C4-2B (cell line): ENCODE measurements at regions not wholly inside any gene's neighbourhood (a gene's known extent, or its start where the extent isn't known, plus 50 kb on each side); places are given as distances from the start of the nearest gene placed in this dataset.

Source experiments
- H3K27ac ChIP-seq: fragments of 450-650 bp; 2 replicates; pipeline ENCODE4 v1.5.1; 2017
- ZFX ChIP-seq: fragments of 450-650 bp; IDR thresholded peaks from 2 replicates; pipeline ENCODE4 v1.6.1; 2017
- TF ChIP-seq, protein P1 (sequence below): fragments of 450-650 bp; conservative IDR thresholded peaks from 2 replicates; pipeline ENCODE4 v1.5.1; 2017; ENCODE audit warnings: mild to moderate bottlenecking

DNA sequence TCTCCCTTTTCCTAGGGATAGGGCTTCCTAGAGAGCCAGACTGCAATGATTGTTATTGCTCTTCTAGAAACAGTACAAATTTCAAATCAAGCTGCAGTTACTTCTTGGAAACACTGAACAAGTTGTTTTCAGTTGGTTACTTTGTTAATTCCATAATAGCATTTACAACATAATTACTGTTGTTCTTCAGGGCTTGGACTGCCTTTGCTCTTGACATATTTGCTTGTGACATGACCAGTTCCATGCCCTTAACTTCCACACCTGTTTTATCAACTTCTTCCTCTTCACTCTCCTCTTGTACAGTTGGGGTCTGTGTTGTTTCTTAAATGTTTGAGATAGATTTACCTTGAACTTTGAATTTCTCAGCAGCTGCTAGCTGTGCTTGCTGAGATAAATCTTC lies 104.4 kb downstream of the SEC23IP start:
- TF ChIP-seq ZFX, result no peak
- TF ChIP-seq, protein P1, sequence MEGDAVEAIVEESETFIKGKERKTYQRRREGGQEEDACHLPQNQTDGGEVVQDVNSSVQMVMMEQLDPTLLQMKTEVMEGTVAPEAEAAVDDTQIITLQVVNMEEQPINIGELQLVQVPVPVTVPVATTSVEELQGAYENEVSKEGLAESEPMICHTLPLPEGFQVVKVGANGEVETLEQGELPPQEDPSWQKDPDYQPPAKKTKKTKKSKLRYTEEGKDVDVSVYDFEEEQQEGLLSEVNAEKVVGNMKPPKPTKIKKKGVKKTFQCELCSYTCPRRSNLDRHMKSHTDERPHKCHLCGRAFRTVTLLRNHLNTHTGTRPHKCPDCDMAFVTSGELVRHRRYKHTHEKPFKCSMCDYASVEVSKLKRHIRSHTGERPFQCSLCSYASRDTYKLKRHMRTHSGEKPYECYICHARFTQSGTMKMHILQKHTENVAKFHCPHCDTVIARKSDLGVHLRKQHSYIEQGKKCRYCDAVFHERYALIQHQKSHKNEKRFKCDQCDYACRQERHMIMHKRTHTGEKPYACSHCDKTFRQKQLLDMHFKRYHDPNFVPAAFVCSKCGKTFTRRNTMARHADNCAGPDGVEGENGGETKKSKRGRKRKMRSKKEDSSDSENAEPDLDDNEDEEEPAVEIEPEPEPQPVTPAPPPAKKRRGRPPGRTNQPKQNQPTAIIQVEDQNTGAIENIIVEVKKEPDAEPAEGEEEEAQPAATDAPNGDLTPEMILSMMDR, result no peak

DNA sequence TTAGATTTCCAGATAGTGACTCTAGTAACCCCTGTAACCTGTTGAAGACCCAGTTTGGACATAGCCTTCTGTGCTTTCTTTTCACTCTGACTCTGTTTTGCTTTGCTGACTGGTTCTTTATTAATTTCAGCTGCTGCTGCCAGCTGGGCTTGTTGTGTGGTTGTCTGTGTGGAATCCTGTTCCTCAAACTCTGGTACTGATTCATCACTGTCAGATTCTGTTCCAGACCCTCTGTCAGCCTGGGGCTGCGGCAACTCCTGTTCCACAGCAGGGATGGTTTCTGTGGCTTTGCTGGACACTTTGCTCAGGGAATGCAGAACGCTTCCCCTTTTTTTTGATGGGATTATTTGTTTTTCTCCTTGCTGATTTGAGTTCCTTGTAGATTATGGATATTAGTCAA lies 104.9 kb downstream of the SEC23IP start:
- no peak for TF ChIP-seq ZFX
- TF ChIP-seq, protein P1, result no peak

More for the DNA sequence above, 104.4 kb downstream of the SEC23IP start:
- H3K27ac ChIP-seq, result no peak overlapping the region

DNA sequence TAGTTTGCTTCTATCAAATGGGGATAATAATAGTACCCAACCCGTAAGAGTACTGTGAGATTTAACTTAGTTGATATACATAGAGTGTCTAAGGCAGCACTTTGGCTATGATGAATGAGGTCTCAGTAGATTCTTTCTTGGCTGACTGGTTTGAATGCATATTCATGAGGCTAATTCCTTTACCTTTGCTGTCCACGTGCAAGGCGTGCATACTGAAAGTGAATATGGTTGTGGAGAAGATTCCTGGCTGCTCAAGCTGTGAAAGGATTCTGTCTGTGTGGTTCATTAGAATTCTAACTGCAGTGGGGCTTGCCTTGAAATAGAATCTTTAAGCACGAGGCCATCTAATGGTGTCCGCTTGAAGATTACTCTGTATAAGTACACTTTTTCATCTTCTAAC lies 110.3 kb downstream of the SEC23IP start:
- no peak overlapping the region for H3K27ac ChIP-seq
- TF ChIP-seq ZFX, result no peak

More for the DNA sequence above, 104.9 kb downstream of the SEC23IP start:
- no peak overlapping the region for H3K27ac ChIP-seq

DNA sequence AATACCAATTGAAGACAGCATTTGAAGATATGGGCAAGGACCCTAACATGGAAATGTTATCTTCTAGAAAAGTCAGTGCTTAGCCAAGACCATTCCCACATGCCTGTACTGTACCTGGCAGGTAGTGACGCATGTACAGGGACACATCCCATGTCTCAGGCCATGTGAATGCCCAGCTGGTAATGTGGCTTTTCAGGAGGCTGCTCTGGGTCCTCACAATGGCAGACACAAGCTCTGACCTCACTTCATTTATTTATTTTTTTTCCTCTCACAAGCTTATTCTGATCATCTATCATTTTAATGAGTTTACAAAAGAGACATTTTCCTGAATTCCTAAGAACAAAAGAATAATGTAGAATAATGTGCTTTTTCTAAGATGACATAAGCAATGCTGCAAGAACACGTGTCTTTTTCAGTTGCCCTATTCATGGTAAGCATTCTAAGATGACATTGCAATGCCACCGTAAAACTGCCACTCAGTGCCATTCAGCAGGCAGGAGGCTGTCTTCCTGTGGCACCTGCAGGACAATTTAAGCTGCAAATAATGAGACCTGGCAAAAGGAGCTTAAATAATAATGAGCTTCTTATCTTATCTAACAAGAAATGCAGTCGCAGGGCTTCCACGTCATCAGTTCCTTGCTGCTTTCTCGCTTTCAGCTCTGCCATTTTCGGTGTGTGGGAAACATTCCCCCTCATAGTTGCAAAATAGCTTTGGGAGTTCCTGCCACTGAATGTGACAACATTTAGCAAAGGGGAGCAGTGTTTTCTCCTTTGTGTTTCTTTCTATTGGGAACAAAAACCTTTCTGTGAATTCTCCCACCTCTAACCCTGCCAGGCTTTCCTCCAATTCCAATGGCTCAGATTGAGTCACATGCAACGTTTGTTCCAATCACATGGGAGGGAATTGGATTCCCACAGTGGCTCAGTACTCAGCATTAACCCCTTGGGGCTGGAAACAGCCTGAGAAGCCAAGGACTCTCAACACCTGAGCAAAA lies 113.0 kb downstream of the SEC23IP start:
- no peak overlapping the region for H3K27ac ChIP-seq
- no peak for TF ChIP-seq ZFX
- TF ChIP-seq, protein P1, result no peak

DNA sequence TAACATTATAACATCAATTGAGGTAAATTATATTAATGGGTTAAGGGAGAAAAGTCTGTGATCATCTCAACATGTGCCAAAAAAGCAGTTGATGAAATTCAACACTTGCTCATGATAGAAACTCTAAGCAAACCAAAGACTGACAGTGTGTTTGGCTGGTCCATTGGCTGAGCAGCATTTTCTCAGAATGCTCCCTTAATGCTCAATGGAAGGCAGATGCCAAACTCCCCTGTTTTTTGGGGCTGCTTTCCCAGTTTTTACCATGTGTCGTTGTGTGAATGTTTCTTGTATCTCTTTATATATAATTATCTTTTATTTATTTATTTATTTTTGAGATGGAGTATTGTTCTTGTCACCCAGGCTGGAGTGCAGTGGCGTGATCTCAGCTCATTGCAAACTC lies 114.7 kb downstream of the SEC23IP start:
- TF ChIP-seq, protein P1, result no peak
- TF ChIP-seq ZFX, result no peak
- no peak overlapping the region for H3K27ac ChIP-seq

DNA sequence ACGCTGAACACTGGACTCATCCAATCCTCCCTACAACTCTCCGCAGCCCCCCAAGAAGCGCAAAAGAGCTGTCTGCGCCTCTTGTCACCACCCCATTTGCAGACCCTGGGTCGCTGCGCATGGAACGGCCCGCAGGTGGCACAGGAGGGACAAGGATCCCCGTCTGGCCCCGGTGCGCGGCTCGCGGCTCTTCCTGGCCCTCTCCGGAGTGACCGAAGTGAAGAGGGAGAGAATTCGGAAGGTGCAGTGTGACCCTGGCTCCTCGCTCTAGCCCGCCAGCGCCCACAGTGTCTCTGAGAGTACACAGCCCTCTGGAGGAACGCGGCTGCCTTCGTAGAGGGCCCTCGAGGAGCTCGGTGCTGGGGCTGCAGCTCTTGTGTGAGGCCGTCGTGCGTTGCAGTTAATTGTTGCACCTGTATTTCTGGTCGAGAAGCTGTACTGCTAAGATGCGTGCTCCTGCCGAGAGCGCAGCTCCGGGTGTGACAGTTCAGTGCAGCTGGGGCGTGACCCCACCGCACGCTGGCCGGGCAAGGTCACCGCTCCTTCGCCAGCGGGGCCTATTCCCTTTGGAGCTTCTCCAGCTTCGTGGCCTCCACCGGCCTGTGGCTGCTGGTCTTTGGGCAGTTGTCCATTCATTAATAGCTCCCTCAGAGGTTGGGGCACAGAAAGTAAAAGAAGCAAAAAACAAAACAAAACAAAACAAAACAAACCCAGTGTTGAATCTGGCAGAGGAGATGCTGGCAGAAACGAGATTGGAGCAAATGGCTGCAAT lies 119.0 kb downstream of the SEC23IP start:
- TF ChIP-seq ZFX, result no peak
- TF ChIP-seq, protein P1, result no peak
- H3K27ac ChIP-seq, result no peak overlapping the region

DNA sequence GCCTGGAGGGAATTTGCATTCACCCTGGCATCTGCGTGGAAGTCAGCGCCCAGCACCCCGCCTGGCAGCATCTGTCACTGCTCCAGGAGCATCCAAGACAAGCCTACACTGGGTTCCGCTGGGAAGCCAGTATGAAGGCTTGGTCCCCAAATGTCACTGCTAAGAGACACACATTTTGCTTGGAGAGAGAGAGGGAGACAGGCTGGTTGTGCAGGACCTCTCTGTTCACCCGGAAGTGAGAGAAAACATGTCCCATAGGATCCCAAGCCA lies 119.5 kb downstream of the SEC23IP start:
- no peak for TF ChIP-seq ZFX
- TF ChIP-seq, protein P1, result no peak

More for the DNA sequence above, 119.5 kb downstream of the SEC23IP start:
- H3K27ac ChIP-seq, result no peak overlapping the region
